Fibroblast of lung (primary cell): ENCODE measurements at regions not wholly inside any gene's neighbourhood (a gene's known extent, or its start where the extent isn't known, plus 50 kb on each side); places are given as distances from the start of the nearest gene placed in this dataset.
"Not testable (repeated sequence)": the region's sequence is repeated elsewhere in the genome, so short reads cannot be mapped to it uniquely, and the experiment has no call there.

Experiments
- DNase-seq, 2 donors: peaks; one replicate each; pipeline versions ENCODE4 v3.0.0 to v3.0.0-alpha.2; 2010; ENCODE audit warnings: low read depth in 2 of 2
- H2AFZ ChIP-seq: 2 replicates; pipeline ENCODE4 v1.5.1; 2012; ENCODE audit warnings: low read length, control low read depth, inconsistent platforms
- H3K27ac ChIP-seq: 2 replicates; pipeline ENCODE4 v1.5.1; 2011; ENCODE audit warnings: low read length, control low read depth; ENCODE audit not compliant: insufficient read depth
- H3K27me3 ChIP-seq: 2 replicates; pipeline ENCODE4 v1.5.1; 2011; ENCODE audit warnings: mild to moderate bottlenecking, low read length; ENCODE audit not compliant: control insufficient read depth, insufficient read depth
- H3K36me3 ChIP-seq: 2 replicates; pipeline ENCODE4 v1.5.1; 2011; ENCODE audit warnings: low read length; ENCODE audit not compliant: control insufficient read depth, insufficient read depth
- H3K4me1 ChIP-seq: 2 replicates; pipeline ENCODE4 v1.5.1; 2011; ENCODE audit warnings: low read length; ENCODE audit not compliant: control insufficient read depth, insufficient read depth; ENCODE audit errors: extremely low read depth
- H3K4me2 ChIP-seq: 2 replicates; pipeline ENCODE4 v1.5.1; 2011; ENCODE audit warnings: low read length, control low read depth; ENCODE audit not compliant: insufficient read depth; ENCODE audit errors: extremely low read depth
- H3K4me3 ChIP-seq, 4 experiments: fragments of 200-600 bp in 1 of 4; sonication (generic) in 1 of 4; replicated peaks in 1 of 4; 2 replicates each; pipeline ENCODE4 v1.5.1; 2011 to 2016; ENCODE audit warnings: low read length in 4 of 4, low read depth in 3 of 4, mild to moderate bottlenecking in 3 of 4, control low read depth in 2 of 4, inconsistent platforms in 1 of 4, mixed read lengths in 1 of 4; ENCODE audit not compliant: insufficient read depth in 1 of 4; ENCODE audit errors: control extremely low read depth in 1 of 4
- H3K79me2 ChIP-seq: 2 replicates; pipeline ENCODE4 v1.5.1; 2012; ENCODE audit warnings: mild to moderate bottlenecking, low read length, inconsistent platforms; ENCODE audit not compliant: control insufficient read depth, insufficient read depth
- H3K9ac ChIP-seq: 2 replicates; pipeline ENCODE4 v1.5.1; 2011; ENCODE audit warnings: mild to moderate bottlenecking, low read length, control low read depth; ENCODE audit not compliant: insufficient read depth
- H3K9me3 ChIP-seq: 2 replicates; pipeline ENCODE4 v1.5.1; 2012; ENCODE audit warnings: low read depth, low read length; ENCODE audit not compliant: control insufficient read depth, insufficient read depth
- H4K20me1 ChIP-seq: 2 replicates; pipeline ENCODE4 v1.5.1; 2011; ENCODE audit warnings: low read length; ENCODE audit not compliant: control insufficient read depth, insufficient read depth; ENCODE audit errors: extremely low read depth
- CTCF ChIP-seq, 2 donors: IDR thresholded peaks in 1 of 2; conservative IDR thresholded peaks in 1 of 2; 1 replicate in 1 of 2; 2 replicates in 1 of 2; pipeline ENCODE4 v1.5.1; 2011 to 2012; ENCODE audit warnings: low read length in 2 of 2, control low read depth in 1 of 2, inconsistent platforms in 1 of 2, low read depth in 1 of 2, mild to moderate bottlenecking in 1 of 2
- EZH2 ChIP-seq: IDR thresholded peaks from 2 replicates; pipeline ENCODE4 v1.5.1; 2012; ENCODE audit warnings: low read length, control low read depth, mild to moderate bottlenecking; ENCODE audit errors: missing control alignments

GRCh38 chr6:109875973-109876372, 102.1 kb upstream of the GPR6 start:
- no peak overlapping the region for H3K4me3 ChIP-seq
- DNase-seq = no peak
- no peak overlapping the region for H2AFZ ChIP-seq
- no peak overlapping the region for H3K4me2 ChIP-seq
- H4K20me1 ChIP-seq = no peaks in the 10 kb centered on the region
- no peaks in the 10 kb centered on the region for H3K36me3 ChIP-seq
- H3K27ac ChIP-seq = no peak overlapping the region
- TF ChIP-seq EZH2 (no peak), CTCF (conservative IDR thresholded peaks at IDR 0.05 in 1 of 2, IDR thresholded peaks at IDR 0.05 in 1 of 2; ENCODE audit: low read depth in 1 of 2, low read length in 2 of 2) (no peak)
- no peaks in the 10 kb centered on the region for H3K9me3 ChIP-seq
- no peak overlapping the region for H3K9ac ChIP-seq
- no peaks in the 10 kb centered on the region for H3K4me1 ChIP-seq
- H3K27me3 ChIP-seq = no peaks in the 10 kb centered on the region
- H3K79me2 ChIP-seq = no peaks in the 10 kb centered on the region

DNA sequence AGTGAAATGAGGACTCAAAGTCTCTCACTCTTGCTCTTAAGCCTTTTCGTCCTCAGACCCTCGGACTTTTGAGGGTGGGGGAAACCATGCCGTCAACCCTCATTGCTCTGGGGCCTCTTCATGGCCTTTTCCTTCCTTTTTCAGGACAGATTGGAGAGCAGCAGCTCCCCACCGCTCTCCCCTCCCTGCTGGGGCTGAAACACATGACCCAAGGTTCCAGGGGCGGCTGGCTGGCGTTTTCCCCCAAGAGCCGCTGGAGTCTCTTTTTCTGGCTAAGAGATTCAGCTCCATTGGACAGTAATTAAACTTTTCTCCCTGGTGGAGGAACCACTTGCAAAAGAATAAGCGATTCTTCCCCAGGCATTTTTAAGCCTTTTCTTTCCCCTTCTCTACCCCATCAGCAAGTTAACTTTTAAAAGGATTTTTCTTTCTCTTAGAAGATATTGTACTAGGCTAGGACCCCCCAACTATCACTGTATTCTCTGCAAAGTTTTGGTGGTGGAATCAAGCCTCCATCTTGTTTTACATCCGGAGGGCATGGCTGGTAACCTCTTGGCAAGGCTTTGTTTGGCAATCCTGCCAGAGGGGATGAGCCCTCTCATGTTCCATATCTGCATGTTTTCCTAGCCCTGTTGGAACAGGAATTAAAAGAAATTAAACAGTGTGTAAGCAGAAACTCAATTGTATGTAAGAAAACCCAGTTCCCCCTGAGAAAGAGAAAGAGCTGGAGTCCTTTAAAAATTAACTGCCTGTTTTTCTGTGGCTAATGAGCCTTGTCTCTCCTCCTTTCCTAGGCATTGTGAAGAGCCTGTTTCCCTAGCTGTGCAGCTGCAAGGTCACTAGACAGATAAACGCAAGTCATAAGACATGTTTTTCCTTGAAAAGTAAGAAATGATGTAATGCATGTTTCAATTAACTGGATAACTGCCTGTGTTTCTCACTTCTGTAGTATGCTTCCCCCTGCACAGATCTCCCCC, 100.8 kb upstream of the GPR6 start:
- TF ChIP-seq CTCF (conservative IDR thresholded peaks at IDR 0.05 in 1 of 2, IDR thresholded peaks at IDR 0.05 in 1 of 2; ENCODE audit: low read depth in 1 of 2, low read length in 2 of 2) = no peak
- no peak for TF ChIP-seq EZH2
- no peaks in the 10 kb centered on the region for H3K9me3 ChIP-seq
- H3K9ac ChIP-seq = no peak overlapping the region
- no peaks in the 10 kb centered on the region for H3K79me2 ChIP-seq
- no peak overlapping the region for H3K4me2 ChIP-seq
- no peaks in the 10 kb centered on the region for H3K27me3 ChIP-seq
- no peak for DNase-seq
- H3K36me3 ChIP-seq = no peaks in the 10 kb centered on the region
- no peak overlapping the region for H3K27ac ChIP-seq
- H3K4me1 ChIP-seq = no peaks in the 10 kb centered on the region
- H2AFZ ChIP-seq = no peak overlapping the region
- no peaks in the 10 kb centered on the region for H4K20me1 ChIP-seq
- H3K4me3 ChIP-seq = no peak overlapping the region

DNA sequence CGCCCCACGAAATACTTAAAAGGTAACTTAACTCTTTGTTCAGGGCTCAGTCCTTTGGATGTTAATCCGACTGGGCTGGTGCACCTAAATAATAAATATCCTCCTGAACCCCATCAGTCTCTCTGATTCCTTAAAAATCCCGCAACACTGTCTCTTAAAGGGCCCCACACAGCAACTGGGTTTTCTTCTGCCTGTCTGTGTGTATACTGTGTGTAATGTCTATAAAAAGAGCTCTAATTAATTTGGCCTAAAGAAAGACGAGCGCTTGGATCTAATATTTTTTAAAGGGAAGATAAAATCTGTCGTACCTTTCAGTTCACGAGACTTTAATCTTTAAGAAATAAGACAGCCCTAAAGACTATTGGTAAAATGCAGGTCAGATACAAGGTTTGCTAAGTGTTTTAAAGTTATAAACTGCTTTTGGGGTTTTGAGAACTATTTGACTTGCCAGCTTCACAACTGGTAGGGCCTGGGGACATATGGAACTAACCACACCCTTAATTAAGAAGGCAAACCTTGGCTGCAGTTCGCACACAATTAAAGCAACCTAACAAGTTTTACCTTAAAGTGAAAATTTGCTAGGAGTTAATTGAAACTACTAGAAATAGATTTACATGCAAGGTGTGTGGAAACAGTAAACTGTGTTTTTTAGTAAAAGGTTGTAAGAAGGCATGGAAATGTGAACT, 100.0 kb upstream of the GPR6 start:
- not testable (repeated sequence) for H4K20me1 ChIP-seq, H3K4me3 ChIP-seq, H3K79me2 ChIP-seq, H3K4me1 ChIP-seq, H3K27me3 ChIP-seq, H3K36me3 ChIP-seq, H3K9ac ChIP-seq, H3K27ac ChIP-seq, H3K9me3 ChIP-seq, H3K4me2 ChIP-seq, DNase-seq, H2AFZ ChIP-seq

GRCh38 chr6:109879081-109879480, 99.0 kb upstream of the GPR6 start:
- not testable (repeated sequence) for H3K36me3 ChIP-seq, H3K79me2 ChIP-seq, H3K4me3 ChIP-seq, H3K9ac ChIP-seq, H2AFZ ChIP-seq, H3K27me3 ChIP-seq, H3K4me2 ChIP-seq, H3K27ac ChIP-seq, H4K20me1 ChIP-seq, H3K9me3 ChIP-seq, DNase-seq, H3K4me1 ChIP-seq
